IPS DF 6.9 (cell line): ENCODE measurements at regions not wholly inside any gene's neighbourhood (a gene's known extent, or its start where the extent isn't known, plus 50 kb on each side); places are given as distances from the start of the nearest gene placed in this dataset.
"Not testable (repeated sequence)": the region's sequence is repeated elsewhere in the genome, so short reads cannot be mapped to it uniquely, and the experiment has no call there.

Experiments used
- DNase-seq: peaks from one replicate; pipeline ENCODE4 v3.0.0-alpha.2; 2013; ENCODE audit warnings: low read depth, low spot score
- H3K27ac ChIP-seq: one replicate; pipeline ENCODE4 v1.5.1; 2013; ENCODE audit warnings: low read length, control low read depth
- H3K27me3 ChIP-seq: 2 replicates; pipeline ENCODE4 v1.6.1; 2013; ENCODE audit warnings: mild to moderate bottlenecking, low read length; ENCODE audit not compliant: control insufficient read depth, insufficient read depth
- H3K36me3 ChIP-seq: 2 replicates; pipeline ENCODE4 v1.6.1; 2013; ENCODE audit warnings: low read length; ENCODE audit not compliant: control insufficient read depth, insufficient read depth
- H3K4me1 ChIP-seq: 2 replicates; pipeline ENCODE4 v1.6.1; 2013; ENCODE audit warnings: low read length; ENCODE audit not compliant: control insufficient read depth, insufficient read depth
- H3K4me3 ChIP-seq: 2 replicates; pipeline ENCODE4 v1.5.1; 2013; ENCODE audit warnings: mild to moderate bottlenecking, low read length
- H3K9me3 ChIP-seq: 2 replicates; pipeline ENCODE4 v1.6.1; 2013; ENCODE audit warnings: low read length, inconsistent platforms; ENCODE audit not compliant: control insufficient read depth, insufficient read depth
- WGBS: extraction: QIAGEN DNeasy Blood & Tissue Kit; methylation state at CpG from one replicate; pipeline ENCODE4 v1.1.7; 2013; ENCODE audit warnings: mixed read lengths, missing lambda C conversion rate; ENCODE audit not compliant: insufficient read length, insufficient coverage; 5-methylcytosine and 5-hydroxymethylcytosine counted together

- DNase-seq, H3K4me1 ChIP-seq, H3K36me3 ChIP-seq, H3K4me3 ChIP-seq, H3K27me3 ChIP-seq, H3K9me3 ChIP-seq, H3K27ac ChIP-seq: not testable (repeated sequence)
- WGBS = no CpG with 5 or more reads among the region's 1 CpG
Measured at GRCh38 chr10:46802010-46802409, 109.2 kb upstream of the PTPN20 start.

- H3K36me3 ChIP-seq, H3K4me3 ChIP-seq, H3K9me3 ChIP-seq, H3K27ac ChIP-seq, H3K27me3 ChIP-seq, H3K4me1 ChIP-seq, DNase-seq: not testable (repeated sequence)
- WGBS = no CpG with 5 or more reads among the region's 1 CpG
Measured at GRCh38 chr10:46803082-46803481, 108.1 kb upstream of the PTPN20 start.

GRCh38 chr10:46810222-46810621 is 101.0 kb upstream of the PTPN20 start:
- not testable (repeated sequence) for H3K4me1 ChIP-seq, H3K27me3 ChIP-seq, H3K27ac ChIP-seq, H3K36me3 ChIP-seq, H3K4me3 ChIP-seq, DNase-seq, H3K9me3 ChIP-seq
- no CpG with 5 or more reads among the region's 3 CpGs for WGBS

- not testable (repeated sequence) for H3K27me3 ChIP-seq, DNase-seq, H3K9me3 ChIP-seq, H3K4me1 ChIP-seq, H3K36me3 ChIP-seq, H3K27ac ChIP-seq, H3K4me3 ChIP-seq
- no CpG with 5 or more reads among the region's 18 CpGs for WGBS
Measured at GRCh38 chr10:46816126-46816525, 95.1 kb upstream of the PTPN20 start.

- H3K36me3 ChIP-seq, H3K27ac ChIP-seq, H3K9me3 ChIP-seq, H3K4me1 ChIP-seq, H3K4me3 ChIP-seq, H3K27me3 ChIP-seq, DNase-seq: not testable (repeated sequence)
- no CpG with 5 or more reads among the region's 11 CpGs for WGBS
Measured at GRCh38 chr10:46840393-46841050, 70.7 kb upstream of the PTPN20 start.

GRCh38 chr10:46841051-46841593 is 70.1 kb upstream of the PTPN20 start:
- not testable (repeated sequence) for H3K27me3 ChIP-seq, DNase-seq, H3K4me1 ChIP-seq, H3K9me3 ChIP-seq, H3K36me3 ChIP-seq, H3K4me3 ChIP-seq, H3K27ac ChIP-seq
- WGBS = no CpG with 5 or more reads among the region's 10 CpGs

GRCh38 chr10:46845194-46845593 is 66.0 kb upstream of the PTPN20 start:
- not testable (repeated sequence) for H3K36me3 ChIP-seq, DNase-seq, H3K9me3 ChIP-seq, H3K4me3 ChIP-seq, H3K27me3 ChIP-seq, H3K4me1 ChIP-seq, H3K27ac ChIP-seq
- WGBS = no CpG with 5 or more reads among the region's 2 CpGs

- H3K27me3 ChIP-seq, H3K36me3 ChIP-seq, DNase-seq, H3K4me1 ChIP-seq, H3K4me3 ChIP-seq, H3K9me3 ChIP-seq, H3K27ac ChIP-seq: not testable (repeated sequence)
- no CpG with 5 or more reads among the region's 6 CpGs for WGBS
Measured at GRCh38 chr10:46845640-46846039, 65.6 kb upstream of the PTPN20 start.

- not testable (repeated sequence) for H3K9me3 ChIP-seq, H3K4me1 ChIP-seq, H3K36me3 ChIP-seq, H3K4me3 ChIP-seq, DNase-seq, H3K27me3 ChIP-seq, H3K27ac ChIP-seq
- no CpG with 5 or more reads among the region's 1 CpG for WGBS
Measured at GRCh38 chr10:46860753-46861152, 50.5 kb upstream of the PTPN20 start.
